ENCODE measurements at regions not wholly inside any gene's neighbourhood (a gene's known extent, or its start where the extent isn't known, plus 50 kb on each side); places are given as distances from the start of the nearest gene placed in this dataset.

- peaks cover 0 to 2% of the 10 kb centered on the region in 2 donors for H3K9me3 Mint-ChIP-seq
- DNase-seq (no peak), ATAC-seq (replicated peaks in 1 of 2) (no peak)
- H3K27ac Mint-ChIP-seq: no peak overlapping the region
- no peaks in the 10 kb centered on the region for H3K36me3 Mint-ChIP-seq (ENCODE audit: insufficient read depth in 2 of 2)
- H3K4me3 Mint-ChIP-seq: no peak overlapping the region
- H3K4me1 Mint-ChIP-seq (ENCODE audit: low read depth): no peaks in the 10 kb centered on the region
- no peaks in the 10 kb centered on the region for H3K27me3 Mint-ChIP-seq (ENCODE audit: low read depth)
These were observed 350.2 kb upstream of the CHAC2 start for GRCh38 chr2:53417385-53417784.

GRCh38 chr2:53407363-53408080 is 360.1 kb upstream of the CHAC2 start:
- DNase-seq (no peak), ATAC-seq (replicated peaks in 1 of 2) (no peak)
- peak overlapping the region; percentile 9 for H3K27ac Mint-ChIP-seq
- H3K4me3 Mint-ChIP-seq: no peak overlapping the region
- no peaks in the 10 kb centered on the region for H3K27me3 Mint-ChIP-seq (ENCODE audit: low read depth)
- H3K4me1 Mint-ChIP-seq (ENCODE audit: low read depth): no peaks in the 10 kb centered on the region
- no peaks in the 10 kb centered on the region for H3K36me3 Mint-ChIP-seq (ENCODE audit: insufficient read depth in 2 of 2)
- peaks cover 5% of the 10 kb centered on the region in 2 donors for H3K9me3 Mint-ChIP-seq

GRCh38 chr2:53403792-53404413 is 363.7 kb upstream of the CHAC2 start:
- Mint-ChIP-seq H3K4me3 (peak overlapping the region in 1 of 2 donors; percentile 11), H3K36me3 (ENCODE audit: insufficient read depth in 2 of 2) (no peaks in the 10 kb centered on the region), H3K27ac (no peak overlapping the region), H3K9me3 (peaks cover 1 to 3% of the 10 kb centered on the region in 2 donors), H3K4me1 (ENCODE audit: low read depth) (no peaks in the 10 kb centered on the region), H3K27me3 (ENCODE audit: low read depth) (no peaks in the 10 kb centered on the region)
- DNase-seq (no peak), ATAC-seq (replicated peaks in 1 of 2) (peak; percentile 79 to 90)

GRCh38 chr2:53397085-53397484 is 370.5 kb upstream of the CHAC2 start:
- H3K9me3 Mint-ChIP-seq: peaks cover 1 to 6% of the 10 kb centered on the region in 2 donors
- H3K27ac Mint-ChIP-seq: no peak overlapping the region
- peaks cover 0 to 1% of the 10 kb centered on the region in 2 donors for H3K36me3 Mint-ChIP-seq (ENCODE audit: insufficient read depth in 2 of 2)
- no peaks in the 10 kb centered on the region for H3K4me1 Mint-ChIP-seq (ENCODE audit: low read depth)
- DNase-seq: no peak
- H3K4me3 Mint-ChIP-seq: no peak overlapping the region
- H3K27me3 Mint-ChIP-seq (ENCODE audit: low read depth): no peaks in the 10 kb centered on the region
- no peak for ATAC-seq (replicated peaks in 1 of 2)

GRCh38 chr2:53381271-53381670 is 386.3 kb upstream of the CHAC2 start:
- no peak overlapping the region for H3K4me3 Mint-ChIP-seq
- no peaks in the 10 kb centered on the region for H3K27me3 Mint-ChIP-seq (ENCODE audit: low read depth)
- H3K4me1 Mint-ChIP-seq (ENCODE audit: low read depth): no peaks in the 10 kb centered on the region
- ATAC-seq (replicated peaks in 1 of 2) (no peak), DNase-seq (no peak)
- no peak overlapping the region for H3K27ac Mint-ChIP-seq
- peaks cover 2 to 3% of the 10 kb centered on the region in 2 donors for H3K9me3 Mint-ChIP-seq
- no peaks in the 10 kb centered on the region for H3K36me3 Mint-ChIP-seq (ENCODE audit: insufficient read depth in 2 of 2)

- Mint-ChIP-seq H3K36me3 (ENCODE audit: insufficient read depth in 2 of 2) (no peaks in the 10 kb centered on the region), H3K27ac (no peak overlapping the region), H3K27me3 (ENCODE audit: low read depth) (no peaks in the 10 kb centered on the region), H3K4me1 (ENCODE audit: low read depth) (no peaks in the 10 kb centered on the region), H3K9me3 (peaks cover 3 to 5% of the 10 kb centered on the region in 2 donors), H3K4me3 (no peak overlapping the region)
- DNase-seq (no peak), ATAC-seq (replicated peaks in 1 of 2) (no peak)
These were observed 388.1 kb upstream of the CHAC2 start for GRCh38 chr2:53379547-53379946.

GRCh38 chr2:53378791-53379190 is 388.8 kb upstream of the CHAC2 start:
- Mint-ChIP-seq H3K4me3 (no peak overlapping the region), H3K4me1 (ENCODE audit: low read depth) (no peaks in the 10 kb centered on the region), H3K9me3 (peaks cover 3 to 5% of the 10 kb centered on the region in 2 donors), H3K36me3 (ENCODE audit: insufficient read depth in 2 of 2) (no peaks in the 10 kb centered on the region), H3K27me3 (ENCODE audit: low read depth) (no peaks in the 10 kb centered on the region), H3K27ac (no peak overlapping the region)
- ATAC-seq (replicated peaks in 1 of 2): no peak
- DNase-seq: no peak

GRCh38 chr2:53373126-53373525 is 394.5 kb upstream of the CHAC2 start:
- ATAC-seq (replicated peaks in 1 of 2): no peak
- no peak for DNase-seq
- Mint-ChIP-seq H3K27me3 (ENCODE audit: low read depth) (no peaks in the 10 kb centered on the region), H3K27ac (no peak overlapping the region), H3K4me1 (ENCODE audit: low read depth) (no peaks in the 10 kb centered on the region), H3K36me3 (ENCODE audit: insufficient read depth in 2 of 2) (no peaks in the 10 kb centered on the region), H3K4me3 (no peak overlapping the region), H3K9me3 (peaks cover 2 to 5% of the 10 kb centered on the region in 2 donors)

- no peaks in the 10 kb centered on the region for H3K4me1 Mint-ChIP-seq (ENCODE audit: low read depth)
- no peak overlapping the region for H3K27ac Mint-ChIP-seq
- H3K9me3 Mint-ChIP-seq: peaks cover 0 to 4% of the 10 kb centered on the region in 2 donors
- ATAC-seq (replicated peaks in 1 of 2) (no peak), DNase-seq (no peak)
- H3K36me3 Mint-ChIP-seq (ENCODE audit: insufficient read depth in 2 of 2): no peaks in the 10 kb centered on the region
- H3K27me3 Mint-ChIP-seq (ENCODE audit: low read depth): no peaks in the 10 kb centered on the region
- H3K4me3 Mint-ChIP-seq: no peak overlapping the region
These were observed 401.1 kb upstream of the CHAC2 start for GRCh38 chr2:53366543-53366942.

GRCh38 chr2:53362934-53363333 is 404.7 kb upstream of the CHAC2 start:
- no peak overlapping the region for H3K4me3 Mint-ChIP-seq
- no peaks in the 10 kb centered on the region for H3K4me1 Mint-ChIP-seq (ENCODE audit: low read depth)
- DNase-seq (no peak), ATAC-seq (replicated peaks in 1 of 2) (no peak)
- peaks cover 0 to 4% of the 10 kb centered on the region in 2 donors for H3K9me3 Mint-ChIP-seq
- no peaks in the 10 kb centered on the region for H3K27me3 Mint-ChIP-seq (ENCODE audit: low read depth)
- no peaks in the 10 kb centered on the region for H3K36me3 Mint-ChIP-seq (ENCODE audit: insufficient read depth in 2 of 2)
- H3K27ac Mint-ChIP-seq: no peak overlapping the region

GRCh38 chr2:53356291-53356905 is 411.2 kb upstream of the CHAC2 start:
- Mint-ChIP-seq H3K27me3 (ENCODE audit: low read depth) (no peaks in the 10 kb centered on the region), H3K9me3 (peaks cover 0 to 8% of the 10 kb centered on the region in 2 donors), H3K36me3 (ENCODE audit: insufficient read depth in 2 of 2) (no peaks in the 10 kb centered on the region), H3K27ac (no peak overlapping the region), H3K4me1 (ENCODE audit: low read depth) (no peaks in the 10 kb centered on the region), H3K4me3 (no peak overlapping the region)
- ATAC-seq (replicated peaks in 1 of 2): no peak
- DNase-seq: no peak

GRCh38 chr2:53353135-53354114 is 414.2 kb upstream of the CHAC2 start:
- peaks cover 0 to 9% of the 10 kb centered on the region in 2 donors for H3K9me3 Mint-ChIP-seq
- H3K27ac Mint-ChIP-seq: no peak overlapping the region
- ATAC-seq (replicated peaks in 1 of 2): no peak
- no peak overlapping the region for H3K4me3 Mint-ChIP-seq
- H3K36me3 Mint-ChIP-seq (ENCODE audit: insufficient read depth in 2 of 2): no peaks in the 10 kb centered on the region
- DNase-seq: no peak
- no peaks in the 10 kb centered on the region for H3K27me3 Mint-ChIP-seq (ENCODE audit: low read depth)
- no peaks in the 10 kb centered on the region for H3K4me1 Mint-ChIP-seq (ENCODE audit: low read depth)

GRCh38 chr2:53347269-53347668 is 420.3 kb upstream of the CHAC2 start:
- DNase-seq (no peak), ATAC-seq (replicated peaks in 1 of 2) (no peak)
- H3K36me3 Mint-ChIP-seq (ENCODE audit: insufficient read depth in 2 of 2): no peaks in the 10 kb centered on the region
- no peak overlapping the region for H3K27ac Mint-ChIP-seq
- H3K4me3 Mint-ChIP-seq: no peak overlapping the region
- peaks cover 0 to 2% of the 10 kb centered on the region in 2 donors for H3K9me3 Mint-ChIP-seq
- H3K4me1 Mint-ChIP-seq (ENCODE audit: low read depth): no peaks in the 10 kb centered on the region
- H3K27me3 Mint-ChIP-seq (ENCODE audit: low read depth): no peaks in the 10 kb centered on the region

Data from activated T-cell treated with anti-CD3 and anti-CD28 coated beads, Interleukin-2, amount 50 U/mL, for 72 hours (primary cell).